ENCODE measurements at regions not wholly inside any gene's neighbourhood (a gene's known extent, or its start where the extent isn't known, plus 50 kb on each side); places are given as distances from the start of the nearest gene placed in this dataset.

GRCh38 chr15:36398212-36398611, 181.2 kb upstream of the CDIN1 start:
- Histone ChIP-seq H3K27me3 (no peaks in the 10 kb centered on the region), H3K4me1 (no peaks in the 10 kb centered on the region), H3K36me3 (no peaks in the 10 kb centered on the region), H3K4me3 (no peak overlapping the region), H3K27ac (no peak overlapping the region), H3K9me3 (no peaks in the 10 kb centered on the region)
- WGBS, 5 donors, result 87 to 97% (median 94%) methylated on average over 3 of the region's 3 CpGs
- TF ChIP-seq, protein P1, sequence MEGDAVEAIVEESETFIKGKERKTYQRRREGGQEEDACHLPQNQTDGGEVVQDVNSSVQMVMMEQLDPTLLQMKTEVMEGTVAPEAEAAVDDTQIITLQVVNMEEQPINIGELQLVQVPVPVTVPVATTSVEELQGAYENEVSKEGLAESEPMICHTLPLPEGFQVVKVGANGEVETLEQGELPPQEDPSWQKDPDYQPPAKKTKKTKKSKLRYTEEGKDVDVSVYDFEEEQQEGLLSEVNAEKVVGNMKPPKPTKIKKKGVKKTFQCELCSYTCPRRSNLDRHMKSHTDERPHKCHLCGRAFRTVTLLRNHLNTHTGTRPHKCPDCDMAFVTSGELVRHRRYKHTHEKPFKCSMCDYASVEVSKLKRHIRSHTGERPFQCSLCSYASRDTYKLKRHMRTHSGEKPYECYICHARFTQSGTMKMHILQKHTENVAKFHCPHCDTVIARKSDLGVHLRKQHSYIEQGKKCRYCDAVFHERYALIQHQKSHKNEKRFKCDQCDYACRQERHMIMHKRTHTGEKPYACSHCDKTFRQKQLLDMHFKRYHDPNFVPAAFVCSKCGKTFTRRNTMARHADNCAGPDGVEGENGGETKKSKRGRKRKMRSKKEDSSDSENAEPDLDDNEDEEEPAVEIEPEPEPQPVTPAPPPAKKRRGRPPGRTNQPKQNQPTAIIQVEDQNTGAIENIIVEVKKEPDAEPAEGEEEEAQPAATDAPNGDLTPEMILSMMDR (IDR thresholded peaks at IDR 0.05), result no peak
- TF ChIP-seq EP300 (IDR thresholded peaks at IDR 0.05) (no peak), POLR2AphosphoS5 (IDR thresholded peaks at IDR 0.05) (no peak), POLR2A (IDR thresholded peaks at IDR 0.05) (no peak)
- no peak for DNase-seq
- intact Hi-C loops (cut with DNase I; ENCODE audit: low total_unique reads), result no loop called here

GRCh38 chr15:36399276-36399675, 180.2 kb upstream of the CDIN1 start:
- Histone ChIP-seq H3K27me3 (no peaks in the 10 kb centered on the region), H3K4me3 (no peak overlapping the region), H3K27ac (no peak overlapping the region), H3K36me3 (no peaks in the 10 kb centered on the region), H3K9me3 (no peaks in the 10 kb centered on the region), H3K4me1 (no peaks in the 10 kb centered on the region)
- no peak for DNase-seq
- TF ChIP-seq, protein P1 (IDR thresholded peaks at IDR 0.05), result no peak
- intact Hi-C loops (cut with DNase I; ENCODE audit: low total_unique reads), result no loop called here
- 85 to 92% (median 88%) methylated on average over 9 of the region's 9 CpGs for WGBS, 5 donors

- Histone ChIP-seq H3K4me3 (no peak overlapping the region), H3K4me1 (no peaks in the 10 kb centered on the region), H3K9me3 (no peaks in the 10 kb centered on the region), H3K36me3 (no peaks in the 10 kb centered on the region), H3K27me3 (no peaks in the 10 kb centered on the region), H3K27ac (no peak overlapping the region)
- no peak for DNase-seq
- 85 to 92% (median 88%) methylated on average over 3 of the region's 3 CpGs for WGBS, 5 donors
- intact Hi-C loops (cut with DNase I; ENCODE audit: low total_unique reads), result no loop called here
- TF ChIP-seq, protein P1 (IDR thresholded peaks at IDR 0.05), result no peak
- no peak for TF ChIP-seq POLR2A (IDR thresholded peaks at IDR 0.05)
- TF ChIP-seq EP300 (IDR thresholded peaks at IDR 0.05), result no peak
- TF ChIP-seq POLR2AphosphoS5 (IDR thresholded peaks at IDR 0.05), result no peak
These were observed 178.4 kb upstream of the CDIN1 start for GRCh38 chr15:36400936-36401585.

GRCh38 chr15:36401586-36401966, 177.8 kb upstream of the CDIN1 start:
- Histone ChIP-seq H3K27ac (no peak overlapping the region), H3K9me3 (no peaks in the 10 kb centered on the region), H3K4me3 (no peak overlapping the region), H3K4me1 (no peaks in the 10 kb centered on the region), H3K36me3 (no peaks in the 10 kb centered on the region), H3K27me3 (no peaks in the 10 kb centered on the region)
- no peak for TF ChIP-seq EP300 (IDR thresholded peaks at IDR 0.05)
- TF ChIP-seq POLR2AphosphoS5 (IDR thresholded peaks at IDR 0.05), result no peak
- TF ChIP-seq, protein P1 (IDR thresholded peaks at IDR 0.05), result no peak
- no peak for TF ChIP-seq POLR2A (IDR thresholded peaks at IDR 0.05)
- no peak for DNase-seq
- intact Hi-C loops (cut with DNase I; ENCODE audit: low total_unique reads), result no loop called here
- 71 to 83% (median 79%) methylated on average over 3 of the region's 3 CpGs for WGBS, 5 donors
